Fibroblast of gingiva (primary cell): ENCODE measurements at regions not wholly inside any gene's neighbourhood (a gene's known extent, or its start where the extent isn't known, plus 50 kb on each side); places are given as distances from the start of the nearest gene placed in this dataset.
A peak's percentile ranks its signal among the peaks of the same experiment; 100 is the strongest.

Source experiments
- DNase-seq: peaks from one replicate; pipeline ENCODE4 v3.0.0-alpha.2; 2011; ENCODE audit warnings: low read depth

GRCh38 chr1:200252531-200252930, 157.3 kb downstream of the ZNF281 start:
- DNase-seq = no peak

GRCh38 chr1:200250469-200250868, 159.4 kb downstream of the ZNF281 start:
- DNase-seq = no peak

- DNase-seq = no peak
These were observed 161.3 kb downstream of the ZNF281 start for GRCh38 chr1:200248541-200248940.

GRCh38 chr1:200247518-200247917, 162.3 kb downstream of the ZNF281 start:
- no peak for DNase-seq

GRCh38 chr1:200245473-200245872, 164.4 kb downstream of the ZNF281 start:
- DNase-seq = peak; percentile 25

- DNase-seq = peak; percentile 56
These were observed 166.8 kb downstream of the ZNF281 start for GRCh38 chr1:200243042-200243437.

GRCh38 chr1:200242110-200243041, 167.5 kb downstream of the ZNF281 start:
- DNase-seq = no peak

- DNase-seq = no peak
These were observed 169.2 kb downstream of the ZNF281 start for GRCh38 chr1:200240656-200241055.

- DNase-seq = peak; percentile 36
These were observed 171.5 kb downstream of the ZNF281 start for GRCh38 chr1:200238311-200238710.

- DNase-seq = no peak
These were observed 172.8 kb downstream of the ZNF281 start for GRCh38 chr1:200237066-200237465.

- DNase-seq = no peak
These were observed 174.9 kb downstream of the ZNF281 start for GRCh38 chr1:200234938-200235337.

GRCh38 chr1:200233393-200233792, 176.4 kb downstream of the ZNF281 start:
- no peak for DNase-seq

- peak; percentile 59 for DNase-seq
These were observed 178.0 kb downstream of the ZNF281 start for GRCh38 chr1:200231787-200232231.

- DNase-seq = no peak
These were observed 179.2 kb downstream of the ZNF281 start for GRCh38 chr1:200230671-200231070.

- no peak for DNase-seq
These were observed 181.3 kb downstream of the ZNF281 start for GRCh38 chr1:200228486-200228885.

GRCh38 chr1:200228081-200228480, 181.8 kb downstream of the ZNF281 start:
- no peak for DNase-seq
